H1 (cell line): ENCODE measurements at regions not wholly inside any gene's neighbourhood (a gene's known extent, or its start where the extent isn't known, plus 50 kb on each side); places are given as distances from the start of the nearest gene placed in this dataset.

Experiments used
- CTCF ChIA-PET: fragments of 300-600 bp; sonication (Branson Sonifier 250); formaldehyde crosslinking; loops from one replicate; lab custom pipeline; 2021; ENCODE audit not compliant: partially characterized antibody; lab: Charles Lee
- POLR2A ChIA-PET: fragments of 300-600 bp; sonication (Branson Sonifier 250); formaldehyde crosslinking; loops from one replicate; lab custom pipeline; 2021; ENCODE audit warnings: inconsistent platforms; ENCODE audit not compliant: partially characterized antibody; lab: Charles Lee
- DNase-seq, 2 experiments: peaks; one replicate each; pipeline versions ENCODE4 v3.0.0 to v3.0.0-alpha.2; 2010 to 2022; ENCODE audit warnings: low spot score in 2 of 2, low read depth in 1 of 2, mixed read lengths in 1 of 2
- FAIRE-seq: peaks from 2 replicates; lab custom pipeline; 2011; peaks lifted over from hg19 to GRCh38; lab: Jason Lieb, UNC
- H2AFZ ChIP-seq: 2 replicates; pipeline ENCODE4 v1.8.1; 2012; ENCODE audit warnings: low read length, inconsistent platforms
- H2AK5ac ChIP-seq: 2 replicates; pipeline ENCODE4 v1.6.1; 2013; ENCODE audit warnings: low read depth, low read length
- H2BK120ac ChIP-seq: replicated peaks from 2 replicates; pipeline ENCODE3; 2013; ENCODE audit warnings: low read depth, low read length, inconsistent platforms
- H2BK12ac ChIP-seq: 2 replicates; pipeline ENCODE4 v1.6.1; 2013; ENCODE audit warnings: low read depth, low read length
- H2BK15ac ChIP-seq: 2 replicates; pipeline ENCODE4 v1.6.1; 2013; ENCODE audit warnings: low read length
- H2BK20ac ChIP-seq: 2 replicates; pipeline ENCODE4 v1.6.1; 2013; ENCODE audit warnings: low read length
- H2BK5ac ChIP-seq: 2 replicates; pipeline ENCODE4 v1.6.1; 2013; ENCODE audit warnings: low read depth, low read length
- H3K14ac ChIP-seq: 2 replicates; pipeline ENCODE4 v1.6.1; 2013; ENCODE audit warnings: inconsistent platforms; ENCODE audit not compliant: insufficient read length
- H3K18ac ChIP-seq: 2 replicates; pipeline ENCODE4 v1.6.1; 2013; ENCODE audit warnings: low read length; ENCODE audit errors: extremely low read depth
- H3K23ac ChIP-seq: 2 replicates; pipeline ENCODE4 v1.6.1; 2013; ENCODE audit warnings: inconsistent platforms; ENCODE audit not compliant: insufficient read length
- H3K23me2 ChIP-seq: 2 replicates; pipeline ENCODE4 v1.6.1; 2013; ENCODE audit warnings: low read depth, low read length
- H3K27ac ChIP-seq: 2 replicates; pipeline ENCODE4 v1.6.1; 2011; ENCODE audit warnings: low read depth, low read length, inconsistent platforms
- H3K27me3 ChIP-seq, 4 experiments: replicated peaks in 1 of 4; 1 replicate in 1 of 4; 2 replicates in 3 of 4; pipeline versions ENCODE4 v1.6.1 to v1.8.1; 2011 to 2013; ENCODE audit warnings: low read length in 3 of 4, mild to moderate bottlenecking in 3 of 4, inconsistent platforms in 2 of 4, mixed read lengths in 2 of 4, moderate library complexity in 1 of 4; ENCODE audit not compliant: control insufficient read depth in 3 of 4, insufficient read depth in 3 of 4; ENCODE audit errors: extremely low read depth in 1 of 4
- H3K36me3 ChIP-seq, 4 experiments: 2 replicates each; pipeline versions ENCODE4 v1.6.1 to v1.8.1; 2011 to 2013; ENCODE audit warnings: mild to moderate bottlenecking in 4 of 4, low read length in 3 of 4, moderate library complexity in 2 of 4, control low read depth in 1 of 4, inconsistent platforms in 1 of 4; ENCODE audit not compliant: insufficient read depth in 4 of 4, control insufficient read depth in 2 of 4
- H3K4ac ChIP-seq: replicated peaks from 2 replicates; pipeline ENCODE3; 2013; ENCODE audit warnings: low read length, low read depth, mixed read lengths, inconsistent platforms; ENCODE audit not compliant: insufficient read length
- H3K4me1 ChIP-seq, 4 experiments: replicated peaks in 1 of 4; 1 replicate in 1 of 4; 2 replicates in 3 of 4; pipeline versions ENCODE4 v1.6.1 to v1.8.1; 2011 to 2013; ENCODE audit warnings: low read length in 3 of 4, inconsistent platforms in 2 of 4, mixed read lengths in 1 of 4; ENCODE audit not compliant: insufficient read depth in 4 of 4, control insufficient read depth in 3 of 4
- H3K4me2 ChIP-seq, 2 experiments: 2 replicates each; pipeline versions ENCODE4 v1.6.1 to v1.8.1; 2011 to 2013; ENCODE audit warnings: low read depth in 2 of 2, low read length in 2 of 2, control low read depth in 1 of 2, inconsistent platforms in 1 of 2, mild to moderate bottlenecking in 1 of 2; ENCODE audit not compliant: insufficient read depth in 1 of 2
- H3K4me3 ChIP-seq, 4 experiments: fragments of 200-600, 300-600 bp in 1 of 4; sonication (generic), shearing (Covaris generic), sonication (Bioruptor Twin) in 1 of 4; 2 replicates each; pipeline versions ENCODE4 v1.5.1 to v1.8.1; 2011 to 2016; ENCODE audit warnings: low read length in 4 of 4, low read depth in 3 of 4, control low read depth in 2 of 4, inconsistent platforms in 2 of 4, mild to moderate bottlenecking in 2 of 4, mixed read lengths in 1 of 4, moderate library complexity in 1 of 4; ENCODE audit not compliant: insufficient read depth in 2 of 4; ENCODE audit errors: extremely low read depth in 1 of 4
- H3K56ac ChIP-seq: replicated peaks from 2 replicates; pipeline ENCODE3; 2013; ENCODE audit warnings: low read depth, mild to moderate bottlenecking, mixed read lengths, low read length, inconsistent platforms; ENCODE audit not compliant: insufficient read length
- H3K79me1 ChIP-seq: 2 replicates; pipeline ENCODE4 v1.6.1; 2013; ENCODE audit warnings: low read depth, low read length, control low read depth
- H3K79me2 ChIP-seq, 2 experiments: 2 replicates each; pipeline versions ENCODE4 v1.6.1 to v1.8.1; 2012 to 2013; ENCODE audit warnings: low read length in 2 of 2, mild to moderate bottlenecking in 2 of 2, inconsistent platforms in 1 of 2; ENCODE audit not compliant: insufficient read depth in 2 of 2, control insufficient read depth in 1 of 2
- H3K9ac ChIP-seq, 4 experiments: replicated peaks in 1 of 4; 1 replicate in 1 of 4; 2 replicates in 3 of 4; pipeline versions ENCODE4 v1.6.1 to v1.8.1; 2011 to 2013; ENCODE audit warnings: low read depth in 3 of 4, low read length in 3 of 4, control low read depth in 2 of 4, mild to moderate bottlenecking in 2 of 4, moderate library complexity in 2 of 4, inconsistent platforms in 1 of 4; ENCODE audit errors: extremely low read depth in 1 of 4
- H3K9me3 ChIP-seq, 2 experiments: 2 replicates each; pipeline versions ENCODE4 v1.6.1 to v1.8.1; 2012 to 2013; ENCODE audit warnings: mild to moderate bottlenecking in 2 of 2, moderate library complexity in 2 of 2, control low read depth in 1 of 2, inconsistent platforms in 1 of 2, low read depth in 1 of 2, low read length in 1 of 2, mixed read lengths in 1 of 2; ENCODE audit not compliant: insufficient read depth in 2 of 2
- H4K20me1 ChIP-seq, 2 experiments: replicated peaks in 1 of 2; 2 replicates each; pipeline versions ENCODE3 to v1.8.1; 2011 to 2013; ENCODE audit warnings: inconsistent platforms in 2 of 2, low read length in 2 of 2, mild to moderate bottlenecking in 1 of 2; ENCODE audit not compliant: insufficient read depth in 2 of 2, control insufficient read depth in 1 of 2
- H4K5ac ChIP-seq: 2 replicates; pipeline ENCODE4 v1.6.1; 2013; ENCODE audit warnings: low read length, low read depth, mixed read lengths, inconsistent platforms; ENCODE audit not compliant: insufficient read length
- H4K8ac ChIP-seq: 2 replicates; pipeline ENCODE4 v1.8.0; 2013; ENCODE audit warnings: mild to moderate bottlenecking, moderate library complexity, low read length, inconsistent platforms; ENCODE audit not compliant: insufficient read depth; ENCODE audit errors: extremely low read depth
- H4K91ac ChIP-seq: replicated peaks from 2 replicates; pipeline ENCODE3; 2013; ENCODE audit warnings: low read length, mixed read lengths, inconsistent platforms; ENCODE audit not compliant: insufficient read length
- CREB1 ChIP-seq: IDR thresholded peaks from 2 replicates; pipeline ENCODE4 v1.6.1; 2012; ENCODE audit warnings: inconsistent platforms
- GABPA ChIP-seq: IDR thresholded peaks from 2 replicates; pipeline ENCODE4 v1.6.1; 2011; ENCODE audit warnings: mild to moderate bottlenecking, low read length, moderate library complexity, borderline replicate concordance; ENCODE audit not compliant: insufficient read depth
- NANOG ChIP-seq: IDR thresholded peaks from 2 replicates; pipeline ENCODE4 v1.6.1; 2011; ENCODE audit warnings: low read length, low read depth, mild to moderate bottlenecking, inconsistent platforms; ENCODE audit not compliant: insufficient read depth, poor library complexity, severe bottlenecking
- RBBP5 ChIP-seq: IDR thresholded peaks from 2 replicates; pipeline ENCODE4 v1.7.1; 2012; ENCODE audit warnings: low read depth, mild to moderate bottlenecking, inconsistent platforms, low read length, moderate library complexity, borderline replicate concordance
- RFX5 ChIP-seq: IDR thresholded peaks from 2 replicates; pipeline ENCODE4 v1.6.1; 2011; ENCODE audit warnings: low read depth, low read length, improper control_type of control experiment, borderline replicate concordance
- SIN3A ChIP-seq, 2 experiments: IDR thresholded peaks in 1 of 2; conservative IDR thresholded peaks in 1 of 2; 2 replicates each; pipeline ENCODE4 v1.6.1; 2011 to 2012; ENCODE audit warnings: low read length in 2 of 2, improper control_type of control experiment in 1 of 2, low read depth in 1 of 2, mild to moderate bottlenecking in 1 of 2
- SIX5 ChIP-seq: IDR thresholded peaks from 2 replicates; pipeline ENCODE4 v1.6.1; 2011; ENCODE audit warnings: mild to moderate bottlenecking, low read depth, low read length
- TBP ChIP-seq: IDR thresholded peaks from 2 replicates; pipeline ENCODE4 v1.6.1; 2011; ENCODE audit warnings: low read depth, low read length, improper control_type of control experiment
- YY1 ChIP-seq: IDR thresholded peaks from 2 replicates; pipeline ENCODE4 v1.6.1; 2011; ENCODE audit warnings: low read depth, mild to moderate bottlenecking, low read length
- WGBS, 2 experiments: shearing (Covaris generic) in 1 of 2; methylation state at CpG; one replicate each; pipeline versions ENCODE4 v1.1.6 to v1.1.7; 2013 to 2015; ENCODE audit warnings: low lambda C conversion rate in 2 of 2, mixed read lengths in 2 of 2, inconsistent platforms in 1 of 2, low coverage in 1 of 2, missing lambda C conversion rate in 1 of 2; ENCODE audit not compliant: insufficient replicate concordance in 2 of 2, insufficient coverage in 1 of 2, insufficient read length in 1 of 2; ENCODE audit errors: extremely low coverage in 1 of 2, missing lambda C conversion rate in 1 of 2; 5-methylcytosine and 5-hydroxymethylcytosine counted together

DNA sequence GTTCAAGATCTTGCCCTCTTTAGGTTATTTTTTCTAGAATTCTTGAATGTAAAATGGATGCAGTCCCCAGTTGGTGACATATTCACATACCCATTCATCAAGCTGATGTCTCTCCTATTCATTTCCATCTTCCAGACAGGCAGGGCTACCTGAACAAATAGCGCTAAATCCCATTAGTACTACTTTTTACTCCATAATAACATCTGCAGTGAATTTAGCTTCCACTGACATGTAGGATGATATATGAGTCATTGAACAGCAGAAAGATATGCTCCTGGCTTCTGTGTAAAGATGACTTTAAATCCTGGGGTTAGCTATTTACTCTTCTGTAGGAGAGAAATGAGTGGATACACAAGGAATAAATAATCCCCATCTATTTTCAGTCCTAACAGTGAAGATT lies 194.7 kb downstream of the RND3 start:
- H3K4ac ChIP-seq: no peak overlapping the region
- H3K23ac ChIP-seq: no peak overlapping the region
- no peak overlapping the region for H3K18ac ChIP-seq
- no peak overlapping the region for H3K27ac ChIP-seq
- H3K79me2 ChIP-seq: no peaks in the 10 kb centered on the region
- H3K9ac ChIP-seq: no peak overlapping the region
- H2AK5ac ChIP-seq: no peak overlapping the region
- H3K79me1 ChIP-seq: no peaks in the 10 kb centered on the region
- CTCF ChIA-PET: no interaction called here
- H3K4me2 ChIP-seq: no peak overlapping the region
- H3K9me3 ChIP-seq: peaks cover 0 to 5% of the 10 kb centered on the region in 2 experiments; a peak in 1 of 4 replicates
- no peak overlapping the region for H2BK12ac ChIP-seq
- no peaks in the 10 kb centered on the region for H3K23me2 ChIP-seq
- no peak overlapping the region for H2BK20ac ChIP-seq
- POLR2A ChIA-PET: no interaction called here
- 79% methylated on average over 1 of the region's 1 CpG; no CpG with 5 or more reads in 1 of the 2 experiments for WGBS, 2 experiments
- no peak overlapping the region for H2AFZ ChIP-seq
- FAIRE-seq (no peak), DNase-seq (no peak)
- no peak overlapping the region for H4K8ac ChIP-seq
- no peak overlapping the region for H3K56ac ChIP-seq
- no peaks in the 10 kb centered on the region for H3K4me1 ChIP-seq
- no peaks in the 10 kb centered on the region for H4K20me1 ChIP-seq
- H4K91ac ChIP-seq: no peak overlapping the region
- no peak overlapping the region for H2BK15ac ChIP-seq
- no peak overlapping the region for H2BK5ac ChIP-seq
- H2BK120ac ChIP-seq: no peak overlapping the region
- no peak overlapping the region for H3K14ac ChIP-seq
- no peak for TF ChIP-seq RFX5
- no peak for TF ChIP-seq CREB1
- TF ChIP-seq NANOG: no peak
- no peak for TF ChIP-seq YY1
- TF ChIP-seq TBP: no peak
- no peak for TF ChIP-seq SIX5
- TF ChIP-seq GABPA: no peak
- TF ChIP-seq SIN3A (conservative IDR thresholded peaks at IDR 0.05 in 1 of 2, IDR thresholded peaks at IDR 0.05 in 1 of 2; ENCODE audit: low read depth in 1 of 2, low read length in 2 of 2): no peak
- TF ChIP-seq RBBP5: no peak
- H3K36me3 ChIP-seq: no peaks in the 10 kb centered on the region
- no peak overlapping the region for H4K5ac ChIP-seq
- no peaks in the 10 kb centered on the region for H3K27me3 ChIP-seq
- no peak overlapping the region for H3K4me3 ChIP-seq
